ENCODE measurements at regions not wholly inside any gene's neighbourhood (a gene's known extent, or its start where the extent isn't known, plus 50 kb on each side); places are given as distances from the start of the nearest gene placed in this dataset.

DNA sequence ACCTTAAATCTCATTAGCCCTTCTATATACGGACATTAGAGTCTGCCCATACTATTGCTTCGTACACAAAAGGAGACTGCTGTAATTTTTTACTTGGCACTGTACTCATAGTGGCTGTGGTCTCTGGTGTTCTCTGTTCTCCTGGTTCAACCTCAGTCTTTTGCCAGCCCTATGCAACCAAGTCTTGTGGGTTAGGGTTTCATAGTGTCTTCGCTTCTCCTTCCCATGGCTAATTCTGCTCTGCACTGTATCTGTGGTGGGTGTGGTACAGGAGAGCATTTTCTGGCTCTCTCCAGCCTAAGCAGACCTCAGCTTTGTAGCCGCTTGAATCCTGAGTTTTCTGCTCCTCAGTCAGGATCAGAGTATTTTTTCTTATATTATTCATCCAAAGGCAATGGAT lies 981.2 kb downstream of the SQOR start:
- ATAC-seq: no peak
- BruUV-seq (replicated peaks): no TSS peak
- intact Hi-C loops (cut with micrococcal nuclease; ENCODE audit: unreplicated experiment) (no loop called here), in situ Hi-C loops (cut with HindIII; ENCODE audit: low pct_unique_long_range_greater_than_20kb, low sequenced_read_pairs) (no loop called here)
- Histone ChIP-seq H3K9me3 (ENCODE audit: control insufficient read depth, insufficient read depth, low read depth, low read length) (peaks cover 4% of the 10 kb centered on the region; the same call in 1 of the 2 replicates), H3K4me1 (ENCODE audit: control insufficient read depth, insufficient read depth, low read length) (no peaks in the 10 kb centered on the region), H3K4me3 (ENCODE audit: low read depth in 2 of 2, low read length in 2 of 2) (no peak overlapping the region), H3K36me3 (ENCODE audit: control insufficient read depth, insufficient read depth, low read length) (no peaks in the 10 kb centered on the region), H3K27ac (ENCODE audit: low read length) (no peak overlapping the region), H3K27me3 (ENCODE audit: control insufficient read depth, insufficient read depth, low read length) (no peaks in the 10 kb centered on the region)
- CTCF ChIA-PET: no interaction called here
- TF ChIP-seq POLR2AphosphoS5 (IDR thresholded peaks at IDR 0.05; ENCODE audit: low read depth, low read length) (no peak), SIN3A (IDR thresholded peaks at IDR 0.05; ENCODE audit: borderline replicate concordance, insufficient read depth, low read depth, low read length) (no peak)
- TF ChIP-seq, protein P1, sequence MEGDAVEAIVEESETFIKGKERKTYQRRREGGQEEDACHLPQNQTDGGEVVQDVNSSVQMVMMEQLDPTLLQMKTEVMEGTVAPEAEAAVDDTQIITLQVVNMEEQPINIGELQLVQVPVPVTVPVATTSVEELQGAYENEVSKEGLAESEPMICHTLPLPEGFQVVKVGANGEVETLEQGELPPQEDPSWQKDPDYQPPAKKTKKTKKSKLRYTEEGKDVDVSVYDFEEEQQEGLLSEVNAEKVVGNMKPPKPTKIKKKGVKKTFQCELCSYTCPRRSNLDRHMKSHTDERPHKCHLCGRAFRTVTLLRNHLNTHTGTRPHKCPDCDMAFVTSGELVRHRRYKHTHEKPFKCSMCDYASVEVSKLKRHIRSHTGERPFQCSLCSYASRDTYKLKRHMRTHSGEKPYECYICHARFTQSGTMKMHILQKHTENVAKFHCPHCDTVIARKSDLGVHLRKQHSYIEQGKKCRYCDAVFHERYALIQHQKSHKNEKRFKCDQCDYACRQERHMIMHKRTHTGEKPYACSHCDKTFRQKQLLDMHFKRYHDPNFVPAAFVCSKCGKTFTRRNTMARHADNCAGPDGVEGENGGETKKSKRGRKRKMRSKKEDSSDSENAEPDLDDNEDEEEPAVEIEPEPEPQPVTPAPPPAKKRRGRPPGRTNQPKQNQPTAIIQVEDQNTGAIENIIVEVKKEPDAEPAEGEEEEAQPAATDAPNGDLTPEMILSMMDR (IDR thresholded peaks at IDR 0.05): no peak
- TF ChIP-seq, protein P2, sequence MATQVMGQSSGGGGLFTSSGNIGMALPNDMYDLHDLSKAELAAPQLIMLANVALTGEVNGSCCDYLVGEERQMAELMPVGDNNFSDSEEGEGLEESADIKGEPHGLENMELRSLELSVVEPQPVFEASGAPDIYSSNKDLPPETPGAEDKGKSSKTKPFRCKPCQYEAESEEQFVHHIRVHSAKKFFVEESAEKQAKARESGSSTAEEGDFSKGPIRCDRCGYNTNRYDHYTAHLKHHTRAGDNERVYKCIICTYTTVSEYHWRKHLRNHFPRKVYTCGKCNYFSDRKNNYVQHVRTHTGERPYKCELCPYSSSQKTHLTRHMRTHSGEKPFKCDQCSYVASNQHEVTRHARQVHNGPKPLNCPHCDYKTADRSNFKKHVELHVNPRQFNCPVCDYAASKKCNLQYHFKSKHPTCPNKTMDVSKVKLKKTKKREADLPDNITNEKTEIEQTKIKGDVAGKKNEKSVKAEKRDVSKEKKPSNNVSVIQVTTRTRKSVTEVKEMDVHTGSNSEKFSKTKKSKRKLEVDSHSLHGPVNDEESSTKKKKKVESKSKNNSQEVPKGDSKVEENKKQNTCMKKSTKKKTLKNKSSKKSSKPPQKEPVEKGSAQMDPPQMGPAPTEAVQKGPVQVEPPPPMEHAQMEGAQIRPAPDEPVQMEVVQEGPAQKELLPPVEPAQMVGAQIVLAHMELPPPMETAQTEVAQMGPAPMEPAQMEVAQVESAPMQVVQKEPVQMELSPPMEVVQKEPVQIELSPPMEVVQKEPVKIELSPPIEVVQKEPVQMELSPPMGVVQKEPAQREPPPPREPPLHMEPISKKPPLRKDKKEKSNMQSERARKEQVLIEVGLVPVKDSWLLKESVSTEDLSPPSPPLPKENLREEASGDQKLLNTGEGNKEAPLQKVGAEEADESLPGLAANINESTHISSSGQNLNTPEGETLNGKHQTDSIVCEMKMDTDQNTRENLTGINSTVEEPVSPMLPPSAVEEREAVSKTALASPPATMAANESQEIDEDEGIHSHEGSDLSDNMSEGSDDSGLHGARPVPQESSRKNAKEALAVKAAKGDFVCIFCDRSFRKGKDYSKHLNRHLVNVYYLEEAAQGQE (IDR thresholded peaks at IDR 0.05; ENCODE audit: insufficient read depth in 1 of 2, low read depth in 2 of 2, low read length in 1 of 2): no peak
- POLR2A ChIA-PET: no interaction called here
- no peak for DNase-seq (ENCODE audit: low read depth, low spot score)

DNA sequence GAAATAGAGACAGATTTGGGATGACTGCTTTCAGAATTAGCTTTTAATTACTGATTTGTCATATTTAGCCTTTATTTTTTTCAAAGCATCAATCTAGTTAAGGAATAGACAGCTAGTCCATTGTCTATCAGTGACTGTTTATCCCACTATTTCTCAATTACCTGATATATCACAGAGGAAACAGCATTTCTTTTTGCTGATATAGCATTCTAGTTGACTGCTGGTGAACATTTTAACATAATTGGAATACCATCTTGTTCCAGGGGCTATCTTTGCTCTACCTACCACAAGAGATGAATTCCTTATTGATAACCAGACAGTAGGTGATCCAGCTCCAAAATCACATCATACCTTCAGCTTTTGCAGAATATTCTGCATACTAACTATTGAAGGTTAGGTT lies 982.7 kb downstream of the SQOR start:
- ChIA-PET POLR2A (no interaction called here), CTCF (no interaction called here)
- no peaks in the 10 kb centered on the region for H3K9me3 ChIP-seq (ENCODE audit: control insufficient read depth, insufficient read depth, low read depth, low read length)
- intact Hi-C loops (cut with micrococcal nuclease; ENCODE audit: unreplicated experiment): no loop called here
- TF ChIP-seq SIN3A (IDR thresholded peaks at IDR 0.05; ENCODE audit: borderline replicate concordance, insufficient read depth, low read depth, low read length) (no peak), TCF7L2 (IDR thresholded peaks at IDR 0.05; ENCODE audit: low read depth, low read length) (no peak), POLR2AphosphoS5 (IDR thresholded peaks at IDR 0.05; ENCODE audit: low read depth, low read length) (no peak)
- TF ChIP-seq, protein P2 (IDR thresholded peaks at IDR 0.05; ENCODE audit: insufficient read depth in 1 of 2, low read depth in 2 of 2, low read length in 1 of 2): no peak
- TF ChIP-seq, protein P1 (IDR thresholded peaks at IDR 0.05): no peak
- no peak for DNase-seq (ENCODE audit: low read depth, low spot score)
- no peak overlapping the region for H3K4me3 ChIP-seq (ENCODE audit: low read depth in 2 of 2, low read length in 2 of 2)
- no peaks in the 10 kb centered on the region for H3K4me1 ChIP-seq (ENCODE audit: control insufficient read depth, insufficient read depth, low read length)
- H3K27me3 ChIP-seq (ENCODE audit: control insufficient read depth, insufficient read depth, low read length): no peaks in the 10 kb centered on the region
- H3K36me3 ChIP-seq (ENCODE audit: control insufficient read depth, insufficient read depth, low read length): no peaks in the 10 kb centered on the region
- no peak for ATAC-seq
- no peak overlapping the region for H3K27ac ChIP-seq (ENCODE audit: low read length)
- BruUV-seq (replicated peaks): no TSS peak
- in situ Hi-C loops (cut with HindIII; ENCODE audit: low pct_unique_long_range_greater_than_20kb, low sequenced_read_pairs): no loop called here
